RWPE1 (cell line): ENCODE measurements at regions not wholly inside any gene's neighbourhood (a gene's known extent, or its start where the extent isn't known, plus 50 kb on each side); places are given as distances from the start of the nearest gene placed in this dataset.

Experiments used
- CTCF ChIA-PET: fragments of 350-600 bp; sonication (Branson Sonifier 250); formaldehyde crosslinking; extraction: SDS; loops from one replicate; lab custom pipeline; 2021; lab: Yijun Ruan, JAX
- POLR2A ChIA-PET: fragments of 400-600 bp; formaldehyde crosslinking; extraction: SDS; loops from one replicate; lab custom pipeline; 2020; ENCODE audit warnings: antibody characterized with exemption; ENCODE audit not compliant: low non-redundant PET; lab: Yijun Ruan, JAX
- DNase-seq: peaks from one replicate; pipeline ENCODE4 v3.0.0; 2012; ENCODE audit warnings: low spot score
- H3K27ac ChIP-seq: fragments of 450-650 bp; 2 replicates; pipeline ENCODE4 v1.5.1; 2017
- CTCF ChIP-seq: fragments of 450-650 bp; conservative IDR thresholded peaks from 2 replicates; pipeline ENCODE4 v1.5.1; 2017; ENCODE audit warnings: low read depth, mild to moderate bottlenecking

- TF ChIP-seq CTCF, result no peak
- H3K27ac ChIP-seq, result no peak overlapping the region
- DNase-seq, result no peak
- ChIA-PET CTCF (no interaction called here), POLR2A (no interaction called here)
Measured at GRCh38 chr7:88700725-88701124, 58.8 kb upstream of the ZNF804B start.

GRCh38 chr7:88694207-88694606 is 65.3 kb upstream of the ZNF804B start:
- TF ChIP-seq CTCF, result no peak
- CTCF ChIA-PET, result interaction anchor here (0.6 kb wide), 1 partner anchor 374 kb away, joined by 3 read pairs; no protein-coding TSS in a partner anchor
- no peak for DNase-seq
- POLR2A ChIA-PET, result no interaction called here
- no peak overlapping the region for H3K27ac ChIP-seq

- H3K27ac ChIP-seq, result no peak overlapping the region
- ChIA-PET CTCF (no interaction called here), POLR2A (no interaction called here)
- no peak for DNase-seq
- TF ChIP-seq CTCF, result no peak
Measured at GRCh38 chr7:88693131-88693530, 66.4 kb upstream of the ZNF804B start.

GRCh38 chr7:88692493-88692892 is 67.0 kb upstream of the ZNF804B start:
- H3K27ac ChIP-seq, result no peak overlapping the region
- TF ChIP-seq CTCF, result no peak
- ChIA-PET CTCF (no interaction called here), POLR2A (no interaction called here)
- DNase-seq, result no peak

- CTCF ChIA-PET, result interaction anchor here (0.7 kb wide), 1 partner anchor 1459 kb away, joined by 4 read pairs; no protein-coding TSS in a partner anchor
- no peak for DNase-seq
- no peak for TF ChIP-seq CTCF
- H3K27ac ChIP-seq, result no peak overlapping the region
- POLR2A ChIA-PET, result no interaction called here
Measured at GRCh38 chr7:88689821-88690220, 69.7 kb upstream of the ZNF804B start.

GRCh38 chr7:88688222-88688621 is 71.3 kb upstream of the ZNF804B start:
- no peak for DNase-seq
- CTCF ChIA-PET, result no interaction called here
- POLR2A ChIA-PET, result no interaction called here
- TF ChIP-seq CTCF, result no peak
- H3K27ac ChIP-seq, result no peak overlapping the region
